ENCODE measurements at regions not wholly inside any gene's neighbourhood (a gene's known extent, or its start where the extent isn't known, plus 50 kb on each side); places are given as distances from the start of the nearest gene placed in this dataset.

DNA sequence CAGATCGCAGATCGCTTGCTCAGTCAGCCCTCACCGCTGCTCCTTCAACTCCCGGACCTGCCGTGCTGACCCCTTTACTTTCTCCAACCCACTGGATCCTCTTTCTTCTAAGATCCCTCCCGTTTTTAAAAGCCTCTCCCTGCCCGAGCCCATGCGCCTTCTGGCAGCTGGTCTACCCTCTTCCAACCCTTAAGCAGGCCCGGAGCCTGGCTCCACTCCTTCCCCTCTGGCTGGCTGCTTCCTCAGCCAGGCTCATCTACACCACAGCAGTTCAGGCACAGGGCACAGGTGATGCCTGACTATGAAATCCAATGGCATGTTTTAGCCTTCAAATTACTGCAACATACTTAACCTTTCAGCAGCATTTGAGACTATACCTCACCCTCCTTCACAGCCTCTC lies 63.8 kb upstream of the PABPC3 start:
- TF ChIP-seq CTCF (conservative IDR thresholded peaks at IDR 0.05; ENCODE audit: low read length) (no peak), EZH2phosphoT487 (IDR thresholded peaks at IDR 0.05; ENCODE audit: borderline replicate concordance, low read depth, low read length) (no peak)
